HG03378 (cell line): ENCODE measurements at regions not wholly inside any gene's neighbourhood (a gene's known extent, or its start where the extent isn't known, plus 50 kb on each side); places are given as distances from the start of the nearest gene placed in this dataset.

ENCODE experiments used
- ATAC-seq: cut with Tn5 transposase; IDR thresholded peaks from one replicate; pipeline ENCODE4 v1.9.1; 2021; ENCODE audit warnings: mild to moderate bottlenecking, moderate library complexity; ENCODE audit not compliant: unreplicated experiment

DNA sequence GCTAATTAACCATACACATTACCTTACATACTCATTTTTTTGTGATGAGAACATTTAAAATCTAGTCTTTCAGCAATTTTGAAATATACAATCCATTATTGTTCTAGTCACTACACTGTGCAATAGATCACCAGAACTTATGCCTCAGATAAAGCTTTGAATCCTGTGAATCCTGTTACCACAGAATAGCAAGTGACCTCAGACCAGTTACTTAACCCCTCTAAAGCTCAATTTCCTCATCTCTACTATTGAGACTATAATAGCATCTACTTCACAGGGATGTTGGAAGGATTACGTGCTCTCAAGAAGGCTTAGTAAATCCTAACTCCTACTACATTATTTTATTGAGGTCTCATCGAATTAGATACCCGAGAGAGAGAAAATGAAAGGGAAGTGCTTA is 60.2 kb upstream of the PIP5K1B start:
- ATAC-seq = no peak

DNA sequence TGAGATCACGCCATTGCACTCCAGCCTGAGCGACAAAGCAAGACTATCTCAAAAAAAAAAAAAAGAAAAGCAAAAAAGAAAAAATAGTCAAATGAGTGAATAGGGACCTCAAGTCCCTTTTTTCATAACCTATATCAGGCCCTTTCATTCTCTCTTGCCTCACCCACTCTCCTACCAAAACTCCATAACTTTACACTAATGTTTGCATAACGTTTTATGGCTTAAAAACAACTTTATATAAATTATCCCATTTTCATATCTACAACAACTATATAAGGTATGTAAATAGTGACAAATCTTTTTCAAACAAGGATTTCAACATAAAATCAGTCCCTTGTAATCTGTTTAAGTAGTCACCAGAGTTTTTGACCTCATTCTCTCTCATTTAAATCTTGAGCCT is 56.9 kb upstream of the PIP5K1B start:
- no peak for ATAC-seq

DNA sequence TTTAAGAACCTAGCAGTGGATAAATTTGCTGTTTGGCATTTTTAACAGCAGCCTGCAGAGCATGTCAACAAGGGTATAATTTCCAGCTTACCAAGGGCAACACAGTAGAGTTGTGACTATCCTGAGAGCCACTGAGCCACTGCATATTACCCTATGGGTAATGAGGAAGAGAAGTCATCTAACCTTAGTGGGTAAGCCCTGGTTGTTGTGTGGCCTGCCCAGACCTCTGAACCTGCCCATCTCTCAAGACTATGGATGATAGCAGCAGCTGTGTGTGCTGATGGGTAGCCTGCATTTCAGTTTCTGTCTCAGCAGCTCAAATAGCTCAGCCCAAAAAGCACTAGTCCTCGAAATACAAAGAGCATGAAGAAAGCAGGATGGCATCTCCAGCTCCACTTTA is 56.1 kb upstream of the PIP5K1B start:
- no peak for ATAC-seq

DNA sequence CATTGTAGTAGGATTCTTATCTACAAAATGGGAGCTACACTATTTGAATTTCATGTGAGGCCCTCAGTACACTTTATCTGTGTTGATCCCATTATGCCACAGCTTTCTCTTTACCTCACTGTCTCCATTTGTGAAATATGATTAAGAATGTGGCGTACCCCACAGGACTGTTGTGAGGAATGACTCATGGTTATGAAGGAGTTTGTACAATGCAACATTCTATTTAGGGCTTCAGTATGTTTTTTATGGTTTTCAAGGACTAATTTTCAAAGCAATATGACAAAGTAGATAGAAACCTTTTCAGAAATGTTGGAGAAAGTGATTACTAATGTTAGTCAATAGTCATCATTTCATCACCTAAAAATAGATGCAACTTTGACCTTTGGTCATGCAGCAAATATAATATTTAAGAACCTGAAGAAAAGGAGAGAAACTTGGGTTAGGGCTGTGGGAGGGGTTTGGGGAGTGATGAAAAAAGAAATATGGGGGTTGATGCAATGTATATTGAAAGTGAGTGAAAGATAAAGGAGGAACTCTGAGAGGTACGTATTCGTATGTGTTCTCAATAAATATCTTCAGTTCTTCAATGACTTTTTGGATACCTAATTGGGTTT is 53.7 kb upstream of the PIP5K1B start:
- peak; percentile 34 for ATAC-seq

DNA sequence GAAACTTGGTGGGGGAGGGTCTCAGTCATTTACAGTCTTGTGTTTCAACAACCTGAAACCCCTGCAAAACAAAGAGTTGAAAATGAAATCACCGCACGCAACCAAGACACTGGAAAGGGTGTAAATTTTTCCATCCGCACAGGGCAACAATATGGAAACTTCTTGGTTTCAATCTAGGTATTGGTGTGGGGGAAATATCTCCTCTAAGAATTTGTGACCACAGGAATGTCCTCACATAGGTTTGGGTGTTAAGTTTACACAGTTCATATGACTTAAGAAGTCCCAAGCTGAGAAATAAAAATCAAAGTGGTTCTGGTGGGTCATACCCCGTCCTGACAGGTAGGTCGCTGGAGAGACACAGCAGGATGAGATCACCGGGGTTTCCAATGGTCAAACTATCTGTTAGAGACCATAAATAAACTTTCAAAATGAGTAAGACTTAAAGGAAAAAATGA is 51.9 kb upstream of the PIP5K1B start:
- ATAC-seq = peak; percentile 81

DNA sequence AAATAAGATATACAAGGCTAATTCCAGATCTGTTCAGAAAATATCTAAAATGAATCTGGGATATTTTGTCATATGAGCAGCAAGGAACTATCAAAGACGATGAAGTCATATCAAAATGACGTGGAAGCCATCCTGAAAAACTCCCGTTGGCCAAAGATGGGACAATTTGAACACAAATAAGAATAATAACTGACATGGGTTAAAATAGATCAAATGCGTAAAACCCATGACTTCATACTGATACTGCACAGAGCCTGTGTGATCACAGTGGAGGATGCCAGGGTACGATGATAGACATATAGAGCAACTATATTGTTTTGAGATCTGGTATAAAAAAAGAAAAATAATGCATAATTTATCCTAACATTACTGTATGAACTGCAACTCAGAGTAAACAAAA is 51.0 kb upstream of the PIP5K1B start:
- no peak for ATAC-seq
